ENCODE measurements at regions not wholly inside any gene's neighbourhood (a gene's known extent, or its start where the extent isn't known, plus 50 kb on each side); places are given as distances from the start of the nearest gene placed in this dataset.

DNA sequence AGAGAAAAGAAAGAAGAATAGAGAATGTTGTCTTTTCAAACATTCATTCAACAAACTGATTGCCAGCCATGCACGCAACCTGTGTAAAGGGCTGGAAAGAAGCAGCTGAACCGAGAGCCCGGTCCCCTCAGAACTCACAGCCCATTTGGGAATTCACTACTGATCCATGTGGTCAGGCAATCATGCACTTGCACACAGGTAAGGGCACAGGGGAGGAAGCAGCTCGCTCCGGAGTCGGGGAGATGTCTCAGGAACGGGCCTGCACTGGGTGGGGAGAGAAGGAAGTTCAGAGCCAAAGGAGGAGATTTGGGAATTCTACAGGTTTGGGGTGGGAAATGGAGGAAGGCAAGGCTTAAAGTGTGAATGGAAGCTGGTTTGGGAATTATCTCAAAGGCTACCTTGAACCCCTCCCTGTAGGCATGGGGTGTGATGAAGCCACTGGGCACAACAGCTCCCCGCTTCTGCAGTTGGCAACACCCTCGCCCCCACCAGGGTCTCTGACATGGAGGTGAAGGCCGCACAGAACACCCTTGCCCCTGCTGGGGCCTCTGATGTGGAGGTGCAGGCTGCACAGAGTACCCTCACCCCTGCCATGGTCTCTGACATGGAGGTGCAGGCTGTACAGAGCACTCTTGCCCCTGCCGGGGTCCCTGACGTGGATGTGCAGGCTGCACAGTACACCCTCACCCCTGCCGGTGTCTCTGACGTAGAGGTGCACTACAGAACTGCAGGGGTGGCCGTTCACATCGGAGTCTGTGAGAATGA is 194.4 kb upstream of the RNF32 start:
- TF ChIP-seq, protein P1, sequence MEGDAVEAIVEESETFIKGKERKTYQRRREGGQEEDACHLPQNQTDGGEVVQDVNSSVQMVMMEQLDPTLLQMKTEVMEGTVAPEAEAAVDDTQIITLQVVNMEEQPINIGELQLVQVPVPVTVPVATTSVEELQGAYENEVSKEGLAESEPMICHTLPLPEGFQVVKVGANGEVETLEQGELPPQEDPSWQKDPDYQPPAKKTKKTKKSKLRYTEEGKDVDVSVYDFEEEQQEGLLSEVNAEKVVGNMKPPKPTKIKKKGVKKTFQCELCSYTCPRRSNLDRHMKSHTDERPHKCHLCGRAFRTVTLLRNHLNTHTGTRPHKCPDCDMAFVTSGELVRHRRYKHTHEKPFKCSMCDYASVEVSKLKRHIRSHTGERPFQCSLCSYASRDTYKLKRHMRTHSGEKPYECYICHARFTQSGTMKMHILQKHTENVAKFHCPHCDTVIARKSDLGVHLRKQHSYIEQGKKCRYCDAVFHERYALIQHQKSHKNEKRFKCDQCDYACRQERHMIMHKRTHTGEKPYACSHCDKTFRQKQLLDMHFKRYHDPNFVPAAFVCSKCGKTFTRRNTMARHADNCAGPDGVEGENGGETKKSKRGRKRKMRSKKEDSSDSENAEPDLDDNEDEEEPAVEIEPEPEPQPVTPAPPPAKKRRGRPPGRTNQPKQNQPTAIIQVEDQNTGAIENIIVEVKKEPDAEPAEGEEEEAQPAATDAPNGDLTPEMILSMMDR (IDR thresholded peaks at IDR 0.05), result no peak
- TF ChIP-seq POLR2A (IDR thresholded peaks at IDR 0.05), result no peak

Measured in breast epithelium (tissue), 3 donors.